ENCODE measurements at regions not wholly inside any gene's neighbourhood (a gene's known extent, or its start where the extent isn't known, plus 50 kb on each side); places are given as distances from the start of the nearest gene placed in this dataset.

DNA sequence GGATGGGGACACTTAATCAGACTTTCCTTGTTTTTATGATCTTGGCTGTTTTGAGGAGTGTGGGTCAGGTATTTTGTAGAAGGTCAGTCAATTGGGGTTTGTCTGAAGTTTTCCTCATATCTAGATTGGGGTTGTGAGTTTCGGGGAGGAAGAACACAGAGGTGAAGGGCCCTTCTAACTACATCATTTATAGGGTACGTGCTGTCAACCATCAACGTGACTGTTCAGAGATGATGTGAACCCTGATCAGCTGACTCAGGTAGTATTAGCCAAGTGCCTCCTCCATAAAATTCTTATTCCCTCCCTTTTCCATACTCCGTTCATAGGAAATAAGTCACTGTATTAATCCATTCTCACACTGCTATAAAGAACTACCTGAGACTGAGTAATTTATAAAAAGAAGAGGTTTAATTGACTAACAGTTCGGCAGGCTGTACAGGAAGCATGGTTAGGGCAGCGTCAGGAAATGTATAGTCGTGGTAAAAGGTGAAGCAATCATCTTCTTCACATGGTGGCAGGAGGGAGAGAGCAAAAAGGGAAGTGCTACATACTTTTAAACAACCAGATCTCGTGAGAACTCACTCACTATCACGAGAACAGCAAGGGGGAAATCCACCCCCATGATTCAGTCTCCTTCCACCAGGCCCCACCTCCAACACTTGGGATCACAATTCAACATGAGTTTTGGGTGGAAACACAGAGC lies 547.1 kb upstream of the LINC00305 start:
- no peaks in the 10 kb centered on the region for H3K79me2 ChIP-seq (ENCODE audit: control insufficient read depth, insufficient read depth, low read length)
- H4K20me1 ChIP-seq (ENCODE audit: control insufficient read depth, extremely low read depth, insufficient read depth, low read length) = no peaks in the 10 kb centered on the region
- no peak overlapping the region for H2AFZ ChIP-seq (ENCODE audit: low read length)
- no peaks in the 10 kb centered on the region for H3K9me3 ChIP-seq (ENCODE audit: control insufficient read depth, insufficient read depth, low read depth, low read length)
- no peak overlapping the region for H3K4me3 ChIP-seq (replicated peaks in 1 of 4; ENCODE audit: control extremely low read depth in 1 of 4, insufficient read depth in 1 of 4, low read depth in 3 of 4, low read length in 4 of 4)
- H3K9ac ChIP-seq (ENCODE audit: insufficient read depth, low read length) = no peak overlapping the region
- TF ChIP-seq EZH2 (IDR thresholded peaks at IDR 0.05; ENCODE audit: low read length, missing control alignments) = no peak
- TF ChIP-seq, protein P1, sequence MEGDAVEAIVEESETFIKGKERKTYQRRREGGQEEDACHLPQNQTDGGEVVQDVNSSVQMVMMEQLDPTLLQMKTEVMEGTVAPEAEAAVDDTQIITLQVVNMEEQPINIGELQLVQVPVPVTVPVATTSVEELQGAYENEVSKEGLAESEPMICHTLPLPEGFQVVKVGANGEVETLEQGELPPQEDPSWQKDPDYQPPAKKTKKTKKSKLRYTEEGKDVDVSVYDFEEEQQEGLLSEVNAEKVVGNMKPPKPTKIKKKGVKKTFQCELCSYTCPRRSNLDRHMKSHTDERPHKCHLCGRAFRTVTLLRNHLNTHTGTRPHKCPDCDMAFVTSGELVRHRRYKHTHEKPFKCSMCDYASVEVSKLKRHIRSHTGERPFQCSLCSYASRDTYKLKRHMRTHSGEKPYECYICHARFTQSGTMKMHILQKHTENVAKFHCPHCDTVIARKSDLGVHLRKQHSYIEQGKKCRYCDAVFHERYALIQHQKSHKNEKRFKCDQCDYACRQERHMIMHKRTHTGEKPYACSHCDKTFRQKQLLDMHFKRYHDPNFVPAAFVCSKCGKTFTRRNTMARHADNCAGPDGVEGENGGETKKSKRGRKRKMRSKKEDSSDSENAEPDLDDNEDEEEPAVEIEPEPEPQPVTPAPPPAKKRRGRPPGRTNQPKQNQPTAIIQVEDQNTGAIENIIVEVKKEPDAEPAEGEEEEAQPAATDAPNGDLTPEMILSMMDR (conservative IDR thresholded peaks at IDR 0.05 in 1 of 2, IDR thresholded peaks at IDR 0.05 in 1 of 2; ENCODE audit: low read depth in 1 of 2, low read length in 2 of 2) = no peak
- DNase-seq (ENCODE audit: low read depth in 2 of 2) = no peak
- no peaks in the 10 kb centered on the region for H3K4me1 ChIP-seq (ENCODE audit: control insufficient read depth, extremely low read depth, insufficient read depth, low read length)
- no peaks in the 10 kb centered on the region for H3K36me3 ChIP-seq (ENCODE audit: control insufficient read depth, insufficient read depth, low read length)
- no peak overlapping the region for H3K27ac ChIP-seq (ENCODE audit: insufficient read depth, low read length)
- H3K4me2 ChIP-seq (ENCODE audit: extremely low read depth, insufficient read depth, low read length) = no peak overlapping the region
- no peaks in the 10 kb centered on the region for H3K27me3 ChIP-seq (ENCODE audit: control insufficient read depth, insufficient read depth, low read length)

DNA sequence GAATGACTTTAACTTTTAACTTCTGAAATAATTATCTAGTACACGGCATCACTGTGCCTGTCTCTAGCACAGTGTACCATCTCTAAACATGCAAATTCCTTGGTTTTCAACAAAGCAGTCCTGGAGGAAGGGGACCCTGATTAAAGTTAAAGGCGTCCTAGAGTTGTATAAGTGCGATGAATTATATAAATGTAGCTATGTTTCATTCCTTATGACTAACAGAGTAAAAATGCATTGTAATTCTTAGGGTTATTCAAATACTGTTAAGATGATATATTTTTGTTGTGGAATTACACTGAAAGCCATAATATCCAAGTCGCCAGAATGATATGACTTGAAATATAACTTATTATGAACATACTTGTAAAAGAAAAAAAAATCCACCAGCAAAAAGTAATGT lies 544.9 kb upstream of the LINC00305 start:
- Histone ChIP-seq H3K9me3 (ENCODE audit: control insufficient read depth, insufficient read depth, low read depth, low read length) (no peaks in the 10 kb centered on the region), H3K4me2 (ENCODE audit: extremely low read depth, insufficient read depth, low read length) (no peak overlapping the region), H2AFZ (ENCODE audit: low read length) (no peak overlapping the region)

DNA sequence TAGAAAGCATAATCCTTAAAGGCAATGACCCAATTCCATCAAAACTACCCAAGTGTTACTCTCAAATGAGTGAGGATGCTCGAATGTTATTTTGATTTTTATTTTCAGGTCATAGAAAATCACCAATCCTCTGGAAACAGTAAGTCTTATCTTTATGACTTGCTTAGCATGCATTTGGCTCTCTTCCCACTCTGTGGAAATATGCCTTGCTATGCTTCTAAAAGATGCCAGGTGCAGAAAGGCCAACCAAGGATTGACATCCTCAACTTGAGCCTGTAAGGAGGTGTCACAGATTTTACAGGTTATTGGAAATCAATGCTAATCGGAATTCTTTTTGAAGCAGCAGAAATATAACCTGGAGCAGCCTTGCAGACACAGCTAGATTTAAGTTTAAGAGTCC lies 543.9 kb upstream of the LINC00305 start:
- H3K27me3 ChIP-seq (ENCODE audit: control insufficient read depth, insufficient read depth, low read length) = no peaks in the 10 kb centered on the region
- no peak overlapping the region for H3K27ac ChIP-seq (ENCODE audit: insufficient read depth, low read length)
- H3K79me2 ChIP-seq (ENCODE audit: control insufficient read depth, insufficient read depth, low read length) = no peaks in the 10 kb centered on the region
- H3K4me2 ChIP-seq (ENCODE audit: extremely low read depth, insufficient read depth, low read length) = no peak overlapping the region
- H4K20me1 ChIP-seq (ENCODE audit: control insufficient read depth, extremely low read depth, insufficient read depth, low read length) = no peaks in the 10 kb centered on the region
- no peak for TF ChIP-seq EZH2 (IDR thresholded peaks at IDR 0.05; ENCODE audit: low read length, missing control alignments)
- TF ChIP-seq, protein P1 (conservative IDR thresholded peaks at IDR 0.05 in 1 of 2, IDR thresholded peaks at IDR 0.05 in 1 of 2; ENCODE audit: low read depth in 1 of 2, low read length in 2 of 2) = no peak
- H3K9ac ChIP-seq (ENCODE audit: insufficient read depth, low read length) = no peak overlapping the region
- no peaks in the 10 kb centered on the region for H3K9me3 ChIP-seq (ENCODE audit: control insufficient read depth, insufficient read depth, low read depth, low read length)
- H3K4me3 ChIP-seq (replicated peaks in 1 of 4; ENCODE audit: control extremely low read depth in 1 of 4, insufficient read depth in 1 of 4, low read depth in 3 of 4, low read length in 4 of 4) = no peak overlapping the region
- H2AFZ ChIP-seq (ENCODE audit: low read length) = no peak overlapping the region
- no peaks in the 10 kb centered on the region for H3K36me3 ChIP-seq (ENCODE audit: control insufficient read depth, insufficient read depth, low read length)
- no peak for DNase-seq (ENCODE audit: low read depth in 2 of 2)
- no peaks in the 10 kb centered on the region for H3K4me1 ChIP-seq (ENCODE audit: control insufficient read depth, extremely low read depth, insufficient read depth, low read length)

More for the DNA sequence above, 544.9 kb upstream of the LINC00305 start:
- no peak overlapping the region for H3K4me3 ChIP-seq (replicated peaks in 1 of 4; ENCODE audit: control extremely low read depth in 1 of 4, insufficient read depth in 1 of 4, low read depth in 3 of 4, low read length in 4 of 4)
- TF ChIP-seq, protein P1 (conservative IDR thresholded peaks at IDR 0.05 in 1 of 2, IDR thresholded peaks at IDR 0.05 in 1 of 2; ENCODE audit: low read depth in 1 of 2, low read length in 2 of 2) = no peak
- no peak for TF ChIP-seq EZH2 (IDR thresholded peaks at IDR 0.05; ENCODE audit: low read length, missing control alignments)
- peak in 1 of 2 donors; percentile 43 for DNase-seq (ENCODE audit: low read depth in 2 of 2)
- no peaks in the 10 kb centered on the region for H3K4me1 ChIP-seq (ENCODE audit: control insufficient read depth, extremely low read depth, insufficient read depth, low read length)
- no peak overlapping the region for H3K27ac ChIP-seq (ENCODE audit: insufficient read depth, low read length)
- H3K9ac ChIP-seq (ENCODE audit: insufficient read depth, low read length) = no peak overlapping the region
- no peaks in the 10 kb centered on the region for H3K79me2 ChIP-seq (ENCODE audit: control insufficient read depth, insufficient read depth, low read length)
- H3K27me3 ChIP-seq (ENCODE audit: control insufficient read depth, insufficient read depth, low read length) = no peaks in the 10 kb centered on the region
- no peaks in the 10 kb centered on the region for H4K20me1 ChIP-seq (ENCODE audit: control insufficient read depth, extremely low read depth, insufficient read depth, low read length)
- H3K36me3 ChIP-seq (ENCODE audit: control insufficient read depth, insufficient read depth, low read length) = no peaks in the 10 kb centered on the region

Measured in fibroblast of lung (primary cell).